ENCODE measurements at regions not wholly inside any gene's neighbourhood (a gene's known extent, or its start where the extent isn't known, plus 50 kb on each side); places are given as distances from the start of the nearest gene placed in this dataset.

DNA sequence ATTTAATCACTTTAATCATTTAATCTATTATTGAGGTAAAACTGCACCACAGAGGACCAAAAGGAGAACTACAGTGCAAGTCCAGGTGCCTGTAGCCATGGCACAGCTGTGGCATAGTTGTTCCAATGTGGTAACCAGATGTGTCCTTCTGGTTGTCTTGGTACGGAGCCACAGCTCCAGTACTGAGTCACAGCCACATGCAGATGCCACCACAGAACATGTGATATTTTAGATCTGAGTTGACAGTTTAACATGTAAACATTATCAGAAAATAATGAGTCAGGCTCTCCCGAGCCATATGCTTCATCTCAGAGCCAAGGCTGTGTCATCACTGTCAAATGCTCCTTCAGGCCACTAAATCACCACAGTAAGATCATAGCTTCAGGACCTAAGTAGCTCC lies 56.4 kb upstream of the RGS7 start:
- TF ChIP-seq, protein P1, sequence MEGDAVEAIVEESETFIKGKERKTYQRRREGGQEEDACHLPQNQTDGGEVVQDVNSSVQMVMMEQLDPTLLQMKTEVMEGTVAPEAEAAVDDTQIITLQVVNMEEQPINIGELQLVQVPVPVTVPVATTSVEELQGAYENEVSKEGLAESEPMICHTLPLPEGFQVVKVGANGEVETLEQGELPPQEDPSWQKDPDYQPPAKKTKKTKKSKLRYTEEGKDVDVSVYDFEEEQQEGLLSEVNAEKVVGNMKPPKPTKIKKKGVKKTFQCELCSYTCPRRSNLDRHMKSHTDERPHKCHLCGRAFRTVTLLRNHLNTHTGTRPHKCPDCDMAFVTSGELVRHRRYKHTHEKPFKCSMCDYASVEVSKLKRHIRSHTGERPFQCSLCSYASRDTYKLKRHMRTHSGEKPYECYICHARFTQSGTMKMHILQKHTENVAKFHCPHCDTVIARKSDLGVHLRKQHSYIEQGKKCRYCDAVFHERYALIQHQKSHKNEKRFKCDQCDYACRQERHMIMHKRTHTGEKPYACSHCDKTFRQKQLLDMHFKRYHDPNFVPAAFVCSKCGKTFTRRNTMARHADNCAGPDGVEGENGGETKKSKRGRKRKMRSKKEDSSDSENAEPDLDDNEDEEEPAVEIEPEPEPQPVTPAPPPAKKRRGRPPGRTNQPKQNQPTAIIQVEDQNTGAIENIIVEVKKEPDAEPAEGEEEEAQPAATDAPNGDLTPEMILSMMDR (IDR thresholded peaks at IDR 0.05): no peak
- TF ChIP-seq POLR2A (IDR thresholded peaks at IDR 0.05) (no peak), EP300 (IDR thresholded peaks at IDR 0.05) (no peak)
